T-helper 2 cell treated with Interferon-gamma antibody and Interleukin-4, amounts not matched to agents 5 μg/mL and 100 μg/mL, for 36 hours (primary cell): ENCODE measurements at regions not wholly inside any gene's neighbourhood (a gene's known extent, or its start where the extent isn't known, plus 50 kb on each side); places are given as distances from the start of the nearest gene placed in this dataset.

Experiments used
- DNase-seq: peaks from one replicate; pipeline ENCODE4 v3.0.0; 2021; ENCODE audit warnings: low spot score
- H3K27ac Mint-ChIP-seq: one replicate; pipeline ENCODE4 v1.8.0; 2021; ENCODE audit warnings: mild to moderate bottlenecking, mixed read lengths
- H3K27me3 Mint-ChIP-seq: one replicate; pipeline ENCODE4 v1.8.0; 2021; ENCODE audit warnings: low read depth, mixed read lengths
- H3K36me3 Mint-ChIP-seq: one replicate; pipeline ENCODE4 v1.8.0; 2021; ENCODE audit warnings: low read depth, mixed read lengths
- H3K4me1 Mint-ChIP-seq: one replicate; pipeline ENCODE4 v1.8.0; 2021; ENCODE audit warnings: low read depth, mixed read lengths
- H3K4me3 Mint-ChIP-seq: one replicate; pipeline ENCODE4 v1.8.0; 2022; ENCODE audit warnings: mild to moderate bottlenecking, moderate library complexity, mixed read lengths
- H3K9me3 Mint-ChIP-seq: one replicate; pipeline ENCODE4 v1.8.0; 2021; ENCODE audit warnings: mixed read lengths

GRCh38 chr4:152269448-152270191 is 266.3 kb downstream of the FBXW7 start:
- no peak overlapping the region for H3K4me3 Mint-ChIP-seq

GRCh38 chr4:152267811-152268210 is 268.1 kb downstream of the FBXW7 start:
- Mint-ChIP-seq H3K9me3 (no peaks in the 10 kb centered on the region), H3K4me1 (peaks cover 4% of the 10 kb centered on the region), H3K27ac (no peak overlapping the region), H3K27me3 (peaks cover 10% of the 10 kb centered on the region), H3K36me3 (no peaks in the 10 kb centered on the region), H3K4me3 (no peak overlapping the region)
- DNase-seq, result no peak

More at GRCh38 chr4:152269448-152270191, 266.3 kb downstream of the FBXW7 start:
- Mint-ChIP-seq H3K27ac (no peak overlapping the region), H3K27me3 (peaks cover 5% of the 10 kb centered on the region), H3K36me3 (no peaks in the 10 kb centered on the region), H3K4me1 (peaks cover 4% of the 10 kb centered on the region), H3K9me3 (no peaks in the 10 kb centered on the region)
- no peak for DNase-seq

- no peaks in the 10 kb centered on the region for H3K9me3 Mint-ChIP-seq
- H3K4me1 Mint-ChIP-seq, result peaks cover 4% of the 10 kb centered on the region
- H3K4me3 Mint-ChIP-seq, result no peak overlapping the region
- no peak overlapping the region for H3K27ac Mint-ChIP-seq
- DNase-seq, result no peak
- peaks cover 11% of the 10 kb centered on the region for H3K27me3 Mint-ChIP-seq
- no peaks in the 10 kb centered on the region for H3K36me3 Mint-ChIP-seq
Observed at GRCh38 chr4:152266831-152267480, 268.9 kb downstream of the FBXW7 start.

- Mint-ChIP-seq H3K36me3 (no peaks in the 10 kb centered on the region), H3K27ac (no peak overlapping the region), H3K27me3 (peaks cover 11% of the 10 kb centered on the region), H3K9me3 (peaks cover under 1% of the 10 kb centered on the region), H3K4me1 (peaks cover 4% of the 10 kb centered on the region), H3K4me3 (no peak overlapping the region)
- no peak for DNase-seq
Observed at GRCh38 chr4:152265149-152265621, 270.7 kb downstream of the FBXW7 start.

GRCh38 chr4:152264106-152264505 is 271.8 kb downstream of the FBXW7 start:
- Mint-ChIP-seq H3K4me3 (no peak overlapping the region), H3K4me1 (peaks cover 11% of the 10 kb centered on the region), H3K36me3 (peaks cover 6% of the 10 kb centered on the region), H3K9me3 (peaks cover 9% of the 10 kb centered on the region), H3K27me3 (peaks cover 11% of the 10 kb centered on the region), H3K27ac (no peak overlapping the region)
- no peak for DNase-seq

- peaks cover 9% of the 10 kb centered on the region for H3K9me3 Mint-ChIP-seq
- H3K4me3 Mint-ChIP-seq, result no peak overlapping the region
- no peak overlapping the region for H3K27ac Mint-ChIP-seq
- H3K27me3 Mint-ChIP-seq, result peaks cover 6% of the 10 kb centered on the region
- DNase-seq, result no peak
- peaks cover 8% of the 10 kb centered on the region for H3K36me3 Mint-ChIP-seq
- peaks cover 11% of the 10 kb centered on the region for H3K4me1 Mint-ChIP-seq
Observed at GRCh38 chr4:152259866-152260265, 276.0 kb downstream of the FBXW7 start.

- DNase-seq, result no peak
- Mint-ChIP-seq H3K4me1 (peaks cover 19% of the 10 kb centered on the region), H3K36me3 (peaks cover 8% of the 10 kb centered on the region), H3K27me3 (peaks cover 4% of the 10 kb centered on the region), H3K27ac (peak overlapping the region; percentile 71), H3K9me3 (peaks cover 9% of the 10 kb centered on the region), H3K4me3 (no peak overlapping the region)
Observed at GRCh38 chr4:152258804-152259708, 276.8 kb downstream of the FBXW7 start.

GRCh38 chr4:152258391-152258790 is 277.5 kb downstream of the FBXW7 start:
- peaks cover 9% of the 10 kb centered on the region for H3K9me3 Mint-ChIP-seq
- H3K27me3 Mint-ChIP-seq, result peaks cover 2% of the 10 kb centered on the region
- DNase-seq, result no peak
- H3K4me3 Mint-ChIP-seq, result no peak overlapping the region
- peaks cover 23% of the 10 kb centered on the region for H3K4me1 Mint-ChIP-seq
- H3K27ac Mint-ChIP-seq, result peak overlapping the region; percentile 59
- H3K36me3 Mint-ChIP-seq, result peaks cover 8% of the 10 kb centered on the region

- DNase-seq, result no peak
- H3K9me3 Mint-ChIP-seq, result peaks cover 11% of the 10 kb centered on the region
- no peak overlapping the region for H3K27ac Mint-ChIP-seq
- peaks cover 12% of the 10 kb centered on the region for H3K36me3 Mint-ChIP-seq
- H3K27me3 Mint-ChIP-seq, result no peaks in the 10 kb centered on the region
- peaks cover 27% of the 10 kb centered on the region for H3K4me1 Mint-ChIP-seq
- H3K4me3 Mint-ChIP-seq, result no peak overlapping the region
Observed at GRCh38 chr4:152257601-152258066, 278.3 kb downstream of the FBXW7 start.

GRCh38 chr4:152256996-152257395 is 278.9 kb downstream of the FBXW7 start:
- H3K4me1 Mint-ChIP-seq, result peaks cover 28% of the 10 kb centered on the region
- no peaks in the 10 kb centered on the region for H3K27me3 Mint-ChIP-seq
- DNase-seq, result no peak
- H3K9me3 Mint-ChIP-seq, result peaks cover 15% of the 10 kb centered on the region
- no peak overlapping the region for H3K4me3 Mint-ChIP-seq
- H3K27ac Mint-ChIP-seq, result no peak overlapping the region
- H3K36me3 Mint-ChIP-seq, result peaks cover 15% of the 10 kb centered on the region

- peaks cover 30% of the 10 kb centered on the region for H3K4me1 Mint-ChIP-seq
- peak; percentile 74 for DNase-seq
- H3K9me3 Mint-ChIP-seq, result peaks cover 15% of the 10 kb centered on the region
- no peak overlapping the region for H3K27ac Mint-ChIP-seq
- peaks cover 15% of the 10 kb centered on the region for H3K36me3 Mint-ChIP-seq
- no peak overlapping the region for H3K4me3 Mint-ChIP-seq
- H3K27me3 Mint-ChIP-seq, result no peaks in the 10 kb centered on the region
Observed at GRCh38 chr4:152255437-152255836, 280.5 kb downstream of the FBXW7 start.

GRCh38 chr4:152248347-152248746 is 287.5 kb downstream of the FBXW7 start:
- Mint-ChIP-seq H3K9me3 (peaks cover 6% of the 10 kb centered on the region), H3K27me3 (peaks cover 5% of the 10 kb centered on the region), H3K27ac (no peak overlapping the region), H3K36me3 (peaks cover 8% of the 10 kb centered on the region), H3K4me1 (peaks cover 21% of the 10 kb centered on the region), H3K4me3 (no peak overlapping the region)
- DNase-seq, result no peak

GRCh38 chr4:152247271-152247975 is 288.5 kb downstream of the FBXW7 start:
- H3K27me3 Mint-ChIP-seq, result peaks cover 5% of the 10 kb centered on the region
- H3K36me3 Mint-ChIP-seq, result peaks cover 3% of the 10 kb centered on the region
- DNase-seq, result no peak
- no peak overlapping the region for H3K4me3 Mint-ChIP-seq
- peaks cover 16% of the 10 kb centered on the region for H3K4me1 Mint-ChIP-seq
- no peak overlapping the region for H3K27ac Mint-ChIP-seq
- H3K9me3 Mint-ChIP-seq, result peaks cover 2% of the 10 kb centered on the region
